Neural cell (in vitro differentiated cells): ENCODE measurements at regions not wholly inside any gene's neighbourhood (a gene's known extent, or its start where the extent isn't known, plus 50 kb on each side); places are given as distances from the start of the nearest gene placed in this dataset.

Experiments used
- H2AFZ ChIP-seq: fragments of 200-600, 300-800 bp; sonication (generic), shearing (Covaris generic); 2 replicates; pipeline ENCODE4 v1.6.0; 2014; ENCODE audit warnings: low read depth, mild to moderate bottlenecking, antibody characterized with exemption, low read length, moderate library complexity
- H3F3A ChIP-seq: fragments of 200-600 bp; shearing (Covaris generic); 2 replicates; pipeline ENCODE4 v1.6.1; 2016; ENCODE audit warnings: mild to moderate bottlenecking, moderate library complexity, mixed read lengths, antibody characterized with exemption, low read length; ENCODE audit not compliant: insufficient read depth, poor library complexity, severe bottlenecking
- H3K27ac ChIP-seq: fragments of 200-600, 300-800 bp; sonication (generic), shearing (Covaris generic); 2 replicates; pipeline ENCODE4 v1.5.1; 2014; ENCODE audit warnings: mild to moderate bottlenecking, low read length, moderate library complexity
- H3K27me3 ChIP-seq: fragments of 300-800, 200-600 bp; sonication (generic), shearing (Covaris generic); 2 replicates; pipeline ENCODE4 v1.6.0; 2014; ENCODE audit warnings: mild to moderate bottlenecking, low read depth, low read length, moderate library complexity; ENCODE audit not compliant: insufficient read depth
- H3K36me3 ChIP-seq: fragments of 300-800, 200-600 bp; sonication (generic), shearing (Covaris generic); 2 replicates; pipeline ENCODE4 v1.5.1; 2014; ENCODE audit warnings: mild to moderate bottlenecking, antibody characterized with exemption, low read length, moderate library complexity; ENCODE audit not compliant: insufficient read depth
- H3K4me2 ChIP-seq: fragments of 300-800, 200-600 bp; sonication (generic), shearing (Covaris generic); 2 replicates; pipeline ENCODE4 v1.6.0; 2014; ENCODE audit warnings: mild to moderate bottlenecking, low read length
- H3K4me3 ChIP-seq: fragments of 300-800, 200-600 bp; sonication (generic), shearing (Covaris generic); 2 replicates; pipeline ENCODE4 v1.5.1; 2014; ENCODE audit warnings: mild to moderate bottlenecking, low read length, moderate library complexity
- H3K79me2 ChIP-seq: fragments of 200-600 bp; shearing (Covaris generic); replicated peaks from 2 replicates; pipeline ENCODE4 v1.6.0; 2014; ENCODE audit warnings: mild to moderate bottlenecking, low read length, moderate library complexity; ENCODE audit not compliant: insufficient read depth
- H3K9ac ChIP-seq: fragments of 300-800, 200-600 bp; sonication (generic), shearing (Covaris generic); 2 replicates; pipeline ENCODE4 v1.6.1; 2016; ENCODE audit warnings: mild to moderate bottlenecking, low read length, mixed read lengths
- H3K9me2 ChIP-seq: fragments of 200-600 bp; shearing (Covaris generic); 2 replicates; pipeline ENCODE4 v1.6.1; 2016; ENCODE audit warnings: mild to moderate bottlenecking, low read length, mixed read lengths; ENCODE audit not compliant: insufficient read depth
- H3K9me3 ChIP-seq: fragments of 200-600, 300-800 bp; sonication (generic), shearing (Covaris generic); 2 replicates; pipeline ENCODE4 v1.6.1; 2016; ENCODE audit warnings: mild to moderate bottlenecking, mixed run types, low read length, moderate library complexity, mixed read lengths
- H4K20me1 ChIP-seq: fragments of 200-600 bp; shearing (Covaris generic); 2 replicates; pipeline ENCODE4 v1.6.1; 2016; ENCODE audit warnings: mild to moderate bottlenecking, mixed run types; ENCODE audit not compliant: insufficient read depth
- CTCF ChIP-seq: fragments of 450-650 bp; IDR thresholded peaks from 2 replicates; pipeline ENCODE4 v1.5.1; 2014; ENCODE audit warnings: antibody characterized with exemption, mild to moderate bottlenecking, moderate library complexity; ENCODE audit not compliant: poor library complexity, severe bottlenecking
- EP300 ChIP-seq: fragments of 450-650 bp; conservative IDR thresholded peaks from 2 replicates; pipeline ENCODE4 v1.6.1; 2014; ENCODE audit warnings: antibody characterized with exemption, mild to moderate bottlenecking, moderate library complexity; ENCODE audit not compliant: poor library complexity, severe bottlenecking
- EZH2 ChIP-seq: fragments of 200-600, 300-800 bp; shearing (Covaris generic), sonication (generic); IDR thresholded peaks from 2 replicates; pipeline ENCODE4 v1.6.1; 2014; ENCODE audit warnings: antibody characterized with exemption, low read length, borderline replicate concordance, mild to moderate bottlenecking; ENCODE audit not compliant: insufficient read depth, poor library complexity, severe bottlenecking
- MXI1 ChIP-seq: fragments of 450-650 bp; conservative IDR thresholded peaks from 2 replicates; pipeline ENCODE4 v1.6.1; 2014; ENCODE audit warnings: antibody characterized with exemption, mild to moderate bottlenecking; ENCODE audit not compliant: poor library complexity, severe bottlenecking
- POLR2AphosphoS5 ChIP-seq: IDR thresholded peaks from 2 replicates; pipeline ENCODE4 v1.6.1; 2012
- RAD21 ChIP-seq: fragments of 450-650 bp; conservative IDR thresholded peaks from 2 replicates; pipeline ENCODE4 v1.6.1; 2014; ENCODE audit warnings: antibody characterized with exemption, mild to moderate bottlenecking, moderate library complexity
- SMC3 ChIP-seq: fragments of 450-650 bp; conservative IDR thresholded peaks from 2 replicates; pipeline ENCODE4 v1.6.1; 2014; ENCODE audit warnings: antibody characterized with exemption, mild to moderate bottlenecking, moderate library complexity; ENCODE audit not compliant: poor library complexity
- TAF1 ChIP-seq: IDR thresholded peaks from 2 replicates; pipeline ENCODE4 v1.6.1; 2012; ENCODE audit warnings: low read depth
- TF ChIP-seq, protein P1 (sequence below): IDR thresholded peaks from 2 replicates; pipeline ENCODE4 v1.6.1; 2012; ENCODE audit warnings: borderline replicate concordance

DNA sequence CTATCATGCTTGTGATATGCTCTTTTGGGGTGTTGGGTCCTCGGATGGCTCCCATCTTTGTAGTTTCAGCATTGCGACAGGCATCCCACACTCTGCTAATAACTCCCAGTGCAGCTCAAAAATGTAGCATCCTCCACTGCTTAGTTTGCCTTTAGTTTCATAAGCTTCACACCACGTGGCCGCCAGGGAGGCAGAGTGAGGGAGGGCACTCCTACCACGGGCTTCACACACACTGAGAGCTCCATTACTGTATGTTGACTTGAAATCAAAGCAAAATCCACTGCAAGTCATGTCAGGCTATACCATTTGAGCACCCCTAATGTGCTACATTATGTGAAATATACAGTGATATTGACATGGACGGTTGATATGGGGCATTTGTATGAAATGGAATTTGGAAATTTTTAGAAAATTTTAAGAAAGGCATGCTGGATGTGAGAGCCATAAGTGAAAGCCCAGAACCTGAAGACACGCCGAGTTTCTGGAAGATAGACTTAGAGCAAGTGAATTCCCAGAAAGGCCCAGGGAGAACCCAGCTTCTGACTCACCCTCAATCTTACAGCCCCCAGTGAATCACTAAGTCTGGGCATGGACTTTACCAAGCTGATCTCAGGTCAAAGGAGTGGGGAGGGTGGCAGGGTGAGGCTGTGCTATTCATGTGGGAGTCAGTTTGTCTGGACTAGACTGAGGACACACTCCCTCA lies 94.1 kb downstream of the HSPH1 start:
- Histone ChIP-seq H3K9me3 (no peaks in the 10 kb centered on the region), H3K9ac (no peak overlapping the region), H3K4me2 (no peak overlapping the region), H3K27me3 (no peaks in the 10 kb centered on the region), H3K36me3 (no peaks in the 10 kb centered on the region), H3K27ac (no peak overlapping the region), H3F3A (no peaks in the 10 kb centered on the region), H3K79me2 (no peaks in the 10 kb centered on the region), H2AFZ (no peak overlapping the region), H3K4me3 (no peak overlapping the region), H4K20me1 (no peaks in the 10 kb centered on the region), H3K9me2 (no peaks in the 10 kb centered on the region)
- TF ChIP-seq MXI1 (no peak), EZH2 (no peak), TAF1 (no peak), RAD21 (no peak), EP300 (no peak), POLR2AphosphoS5 (no peak), CTCF (no peak), SMC3 (no peak)
- TF ChIP-seq, protein P1, sequence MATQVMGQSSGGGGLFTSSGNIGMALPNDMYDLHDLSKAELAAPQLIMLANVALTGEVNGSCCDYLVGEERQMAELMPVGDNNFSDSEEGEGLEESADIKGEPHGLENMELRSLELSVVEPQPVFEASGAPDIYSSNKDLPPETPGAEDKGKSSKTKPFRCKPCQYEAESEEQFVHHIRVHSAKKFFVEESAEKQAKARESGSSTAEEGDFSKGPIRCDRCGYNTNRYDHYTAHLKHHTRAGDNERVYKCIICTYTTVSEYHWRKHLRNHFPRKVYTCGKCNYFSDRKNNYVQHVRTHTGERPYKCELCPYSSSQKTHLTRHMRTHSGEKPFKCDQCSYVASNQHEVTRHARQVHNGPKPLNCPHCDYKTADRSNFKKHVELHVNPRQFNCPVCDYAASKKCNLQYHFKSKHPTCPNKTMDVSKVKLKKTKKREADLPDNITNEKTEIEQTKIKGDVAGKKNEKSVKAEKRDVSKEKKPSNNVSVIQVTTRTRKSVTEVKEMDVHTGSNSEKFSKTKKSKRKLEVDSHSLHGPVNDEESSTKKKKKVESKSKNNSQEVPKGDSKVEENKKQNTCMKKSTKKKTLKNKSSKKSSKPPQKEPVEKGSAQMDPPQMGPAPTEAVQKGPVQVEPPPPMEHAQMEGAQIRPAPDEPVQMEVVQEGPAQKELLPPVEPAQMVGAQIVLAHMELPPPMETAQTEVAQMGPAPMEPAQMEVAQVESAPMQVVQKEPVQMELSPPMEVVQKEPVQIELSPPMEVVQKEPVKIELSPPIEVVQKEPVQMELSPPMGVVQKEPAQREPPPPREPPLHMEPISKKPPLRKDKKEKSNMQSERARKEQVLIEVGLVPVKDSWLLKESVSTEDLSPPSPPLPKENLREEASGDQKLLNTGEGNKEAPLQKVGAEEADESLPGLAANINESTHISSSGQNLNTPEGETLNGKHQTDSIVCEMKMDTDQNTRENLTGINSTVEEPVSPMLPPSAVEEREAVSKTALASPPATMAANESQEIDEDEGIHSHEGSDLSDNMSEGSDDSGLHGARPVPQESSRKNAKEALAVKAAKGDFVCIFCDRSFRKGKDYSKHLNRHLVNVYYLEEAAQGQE, result no peak

- no peaks in the 10 kb centered on the region for H3K27me3 ChIP-seq
- H3K9me2 ChIP-seq, result no peaks in the 10 kb centered on the region
- H3K9me3 ChIP-seq, result no peaks in the 10 kb centered on the region
- H3K9ac ChIP-seq, result no peak overlapping the region
- no peak overlapping the region for H2AFZ ChIP-seq
- no peaks in the 10 kb centered on the region for H4K20me1 ChIP-seq
- TF ChIP-seq RAD21 (no peak), MXI1 (no peak), SMC3 (no peak), POLR2AphosphoS5 (no peak), EZH2 (no peak), TAF1 (no peak)
- TF ChIP-seq, protein P1, result no peak
- H3K79me2 ChIP-seq, result no peaks in the 10 kb centered on the region
- H3K27ac ChIP-seq, result no peak overlapping the region
- H3F3A ChIP-seq, result no peaks in the 10 kb centered on the region
- no peak overlapping the region for H3K4me2 ChIP-seq
- H3K36me3 ChIP-seq, result no peaks in the 10 kb centered on the region
- no peak overlapping the region for H3K4me3 ChIP-seq
These were observed 97.1 kb downstream of the HSPH1 start for GRCh38 chr13:31064636-31065035.
